ENCODE measurements at regions not wholly inside any gene's neighbourhood (a gene's known extent, or its start where the extent isn't known, plus 50 kb on each side); places are given as distances from the start of the nearest gene placed in this dataset.
A peak's percentile ranks its signal among the peaks of the same experiment; 100 is the strongest.
"Not testable (repeated sequence)": the region's sequence is repeated elsewhere in the genome, so short reads cannot be mapped to it uniquely, and the experiment has no call there.

- BruUV-seq (replicated peaks); H3K27ac ChIP-seq (ENCODE audit: low read length); ATAC-seq; POLR2A ChIA-PET; H3K4me1 ChIP-seq (ENCODE audit: control insufficient read depth, insufficient read depth, low read length); H3K36me3 ChIP-seq (ENCODE audit: control insufficient read depth, insufficient read depth, low read length); DNase-seq (ENCODE audit: low read depth, low spot score); intact Hi-C loops (cut with micrococcal nuclease; ENCODE audit: unreplicated experiment); H3K4me3 ChIP-seq (ENCODE audit: low read depth in 2 of 2, low read length in 2 of 2); CTCF ChIA-PET; H3K27me3 ChIP-seq (ENCODE audit: control insufficient read depth, insufficient read depth, low read length); in situ Hi-C loops (cut with HindIII; ENCODE audit: low pct_unique_long_range_greater_than_20kb, low sequenced_read_pairs); H3K9me3 ChIP-seq (ENCODE audit: control insufficient read depth, insufficient read depth, low read depth, low read length): not testable (repeated sequence)
These were observed 116.6 kb downstream of the NBPF8 start for GRCh38 chr1:120531455-120531854.

DNA sequence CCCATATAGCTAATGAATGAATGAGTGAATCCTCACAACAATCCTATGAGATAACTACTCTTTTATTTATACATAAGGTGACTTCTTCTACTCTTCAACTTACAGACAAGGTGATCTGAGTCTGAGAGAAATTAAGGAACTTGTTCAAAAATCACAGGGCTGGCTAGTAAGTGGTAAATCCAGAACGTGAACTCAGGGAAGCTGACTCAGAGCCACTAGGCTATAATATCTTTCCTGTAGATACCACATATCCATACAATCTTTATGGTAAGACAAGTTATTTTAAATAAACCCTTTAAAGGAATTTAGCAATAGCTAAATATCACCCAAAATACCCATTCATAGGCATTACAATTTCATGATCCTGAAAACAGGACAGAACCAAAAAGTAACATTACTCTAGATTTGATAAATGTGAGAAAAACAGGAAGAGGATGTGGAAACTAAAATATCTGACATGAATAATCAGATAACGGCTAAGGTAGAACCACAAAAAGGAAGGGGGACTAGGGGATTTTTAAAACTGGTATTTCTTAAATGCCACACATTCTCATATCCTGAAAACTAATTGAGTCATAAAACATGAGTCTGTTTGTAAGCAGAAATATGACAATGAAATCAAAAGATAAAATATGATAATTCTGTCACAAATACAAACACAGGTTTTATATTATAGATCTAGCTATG, 119.7 kb downstream of the NBPF8 start:
- POLR2A ChIA-PET; H3K4me1 ChIP-seq (ENCODE audit: control insufficient read depth, insufficient read depth, low read length); in situ Hi-C loops (cut with HindIII; ENCODE audit: low pct_unique_long_range_greater_than_20kb, low sequenced_read_pairs); DNase-seq (ENCODE audit: low read depth, low spot score); ATAC-seq; BruUV-seq (replicated peaks); intact Hi-C loops (cut with micrococcal nuclease; ENCODE audit: unreplicated experiment); H3K4me3 ChIP-seq (ENCODE audit: low read depth in 2 of 2, low read length in 2 of 2); H3K9me3 ChIP-seq (ENCODE audit: control insufficient read depth, insufficient read depth, low read depth, low read length); H3K27ac ChIP-seq (ENCODE audit: low read length); CTCF ChIA-PET; H3K36me3 ChIP-seq (ENCODE audit: control insufficient read depth, insufficient read depth, low read length); H3K27me3 ChIP-seq (ENCODE audit: control insufficient read depth, insufficient read depth, low read length): not testable (repeated sequence)

DNA sequence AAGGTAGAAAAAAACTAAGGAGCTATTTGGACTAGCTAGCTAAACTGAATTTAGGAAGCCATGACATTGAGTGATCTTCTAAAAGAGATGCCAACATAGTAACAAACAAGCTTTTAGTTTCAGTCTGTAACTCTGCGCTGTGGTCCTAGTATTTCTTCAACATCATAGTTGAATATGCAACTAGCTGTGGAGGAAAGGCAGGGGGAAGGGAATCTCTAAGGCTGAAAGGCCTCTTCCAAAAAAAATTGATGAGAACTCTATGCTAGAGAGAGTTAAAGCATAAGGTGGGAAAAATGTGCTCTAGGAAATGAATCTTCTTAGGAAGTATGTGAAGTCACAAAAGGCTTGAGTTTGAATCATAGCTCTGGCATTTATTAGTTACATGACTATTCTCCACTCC, 120.2 kb downstream of the NBPF8 start:
- POLR2A ChIA-PET; H3K36me3 ChIP-seq (ENCODE audit: control insufficient read depth, insufficient read depth, low read length); H3K27ac ChIP-seq (ENCODE audit: low read length); in situ Hi-C loops (cut with HindIII; ENCODE audit: low pct_unique_long_range_greater_than_20kb, low sequenced_read_pairs); H3K4me3 ChIP-seq (ENCODE audit: low read depth in 2 of 2, low read length in 2 of 2); CTCF ChIA-PET; H3K9me3 ChIP-seq (ENCODE audit: control insufficient read depth, insufficient read depth, low read depth, low read length); intact Hi-C loops (cut with micrococcal nuclease; ENCODE audit: unreplicated experiment); BruUV-seq (replicated peaks); H3K4me1 ChIP-seq (ENCODE audit: control insufficient read depth, insufficient read depth, low read length); H3K27me3 ChIP-seq (ENCODE audit: control insufficient read depth, insufficient read depth, low read length): not testable (repeated sequence)
- peak; percentile 68 for ATAC-seq
- peak; percentile 4 for DNase-seq (ENCODE audit: low read depth, low spot score)

- H3K27ac ChIP-seq (ENCODE audit: low read length); DNase-seq (ENCODE audit: low read depth, low spot score); CTCF ChIA-PET; intact Hi-C loops (cut with micrococcal nuclease; ENCODE audit: unreplicated experiment); in situ Hi-C loops (cut with HindIII; ENCODE audit: low pct_unique_long_range_greater_than_20kb, low sequenced_read_pairs); H3K36me3 ChIP-seq (ENCODE audit: control insufficient read depth, insufficient read depth, low read length); ATAC-seq; POLR2A ChIA-PET; BruUV-seq (replicated peaks); H3K27me3 ChIP-seq (ENCODE audit: control insufficient read depth, insufficient read depth, low read length); H3K4me3 ChIP-seq (ENCODE audit: low read depth in 2 of 2, low read length in 2 of 2); H3K4me1 ChIP-seq (ENCODE audit: control insufficient read depth, insufficient read depth, low read length); H3K9me3 ChIP-seq (ENCODE audit: control insufficient read depth, insufficient read depth, low read depth, low read length): not testable (repeated sequence)
These were observed 126.6 kb downstream of the NBPF8 start for GRCh38 chr1:120541394-120541793.

- H3K36me3 ChIP-seq (ENCODE audit: control insufficient read depth, insufficient read depth, low read length); DNase-seq (ENCODE audit: low read depth, low spot score); in situ Hi-C loops (cut with HindIII; ENCODE audit: low pct_unique_long_range_greater_than_20kb, low sequenced_read_pairs); intact Hi-C loops (cut with micrococcal nuclease; ENCODE audit: unreplicated experiment); POLR2A ChIA-PET; H3K27ac ChIP-seq (ENCODE audit: low read length); ATAC-seq; CTCF ChIA-PET; H3K4me1 ChIP-seq (ENCODE audit: control insufficient read depth, insufficient read depth, low read length); H3K27me3 ChIP-seq (ENCODE audit: control insufficient read depth, insufficient read depth, low read length); H3K9me3 ChIP-seq (ENCODE audit: control insufficient read depth, insufficient read depth, low read depth, low read length); H3K4me3 ChIP-seq (ENCODE audit: low read depth in 2 of 2, low read length in 2 of 2); BruUV-seq (replicated peaks): not testable (repeated sequence)
These were observed 127.5 kb downstream of the NBPF8 start for GRCh38 chr1:120542365-120542764.

DNA sequence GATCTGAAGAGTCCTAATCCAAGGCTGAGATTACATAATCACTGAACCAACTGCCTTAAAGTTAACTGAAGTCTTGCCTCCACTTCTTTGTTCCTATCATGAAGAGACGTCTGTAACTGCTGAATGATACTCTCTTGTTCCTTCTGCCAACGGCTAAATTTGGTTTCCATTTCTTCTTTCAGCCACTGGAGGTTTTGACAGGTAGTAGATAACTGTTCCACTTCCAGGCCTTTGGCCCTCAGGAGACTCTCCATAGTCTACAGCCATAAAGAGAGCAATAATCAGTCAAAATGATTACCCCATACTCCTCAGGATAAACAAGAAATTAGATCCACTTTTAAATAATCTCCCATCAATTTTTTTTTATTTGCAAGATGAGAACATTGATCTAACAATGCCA, 128.1 kb downstream of the NBPF8 start:
- H3K27ac ChIP-seq (ENCODE audit: low read length); DNase-seq (ENCODE audit: low read depth, low spot score); H3K4me1 ChIP-seq (ENCODE audit: control insufficient read depth, insufficient read depth, low read length); H3K36me3 ChIP-seq (ENCODE audit: control insufficient read depth, insufficient read depth, low read length); H3K4me3 ChIP-seq (ENCODE audit: low read depth in 2 of 2, low read length in 2 of 2); BruUV-seq (replicated peaks); POLR2A ChIA-PET; H3K9me3 ChIP-seq (ENCODE audit: control insufficient read depth, insufficient read depth, low read depth, low read length); H3K27me3 ChIP-seq (ENCODE audit: control insufficient read depth, insufficient read depth, low read length); in situ Hi-C loops (cut with HindIII; ENCODE audit: low pct_unique_long_range_greater_than_20kb, low sequenced_read_pairs); intact Hi-C loops (cut with micrococcal nuclease; ENCODE audit: unreplicated experiment); CTCF ChIA-PET; ATAC-seq: not testable (repeated sequence)

GRCh38 chr1:120544434-120544833, 129.6 kb downstream of the NBPF8 start:
- intact Hi-C loops (cut with micrococcal nuclease; ENCODE audit: unreplicated experiment); DNase-seq (ENCODE audit: low read depth, low spot score); H3K4me1 ChIP-seq (ENCODE audit: control insufficient read depth, insufficient read depth, low read length); H3K36me3 ChIP-seq (ENCODE audit: control insufficient read depth, insufficient read depth, low read length); in situ Hi-C loops (cut with HindIII; ENCODE audit: low pct_unique_long_range_greater_than_20kb, low sequenced_read_pairs); H3K27ac ChIP-seq (ENCODE audit: low read length); CTCF ChIA-PET; H3K27me3 ChIP-seq (ENCODE audit: control insufficient read depth, insufficient read depth, low read length); H3K9me3 ChIP-seq (ENCODE audit: control insufficient read depth, insufficient read depth, low read depth, low read length); BruUV-seq (replicated peaks); POLR2A ChIA-PET; H3K4me3 ChIP-seq (ENCODE audit: low read depth in 2 of 2, low read length in 2 of 2): not testable (repeated sequence)
- ATAC-seq, result peak; percentile 99

- H3K9me3 ChIP-seq (ENCODE audit: control insufficient read depth, insufficient read depth, low read depth, low read length); in situ Hi-C loops (cut with HindIII; ENCODE audit: low pct_unique_long_range_greater_than_20kb, low sequenced_read_pairs); CTCF ChIA-PET; H3K36me3 ChIP-seq (ENCODE audit: control insufficient read depth, insufficient read depth, low read length); DNase-seq (ENCODE audit: low read depth, low spot score); H3K27ac ChIP-seq (ENCODE audit: low read length); intact Hi-C loops (cut with micrococcal nuclease; ENCODE audit: unreplicated experiment); H3K4me1 ChIP-seq (ENCODE audit: control insufficient read depth, insufficient read depth, low read length); H3K4me3 ChIP-seq (ENCODE audit: low read depth in 2 of 2, low read length in 2 of 2); BruUV-seq (replicated peaks); H3K27me3 ChIP-seq (ENCODE audit: control insufficient read depth, insufficient read depth, low read length); ATAC-seq; POLR2A ChIA-PET: not testable (repeated sequence)
These were observed 135.5 kb downstream of the NBPF8 start for GRCh38 chr1:120550335-120550734.

Measured in Panc1 (cell line).